GM23338 (cell line): ENCODE measurements at regions not wholly inside any gene's neighbourhood (a gene's known extent, or its start where the extent isn't known, plus 50 kb on each side); places are given as distances from the start of the nearest gene placed in this dataset.

Experiments
- CTCF ChIP-seq, 2 experiments: fragments of 200-600 bp in 1 of 2; sonication (generic) in 1 of 2; conservative IDR thresholded peaks; 2 replicates each; pipeline versions ENCODE4 v1.5.1 to v1.6.1; 2016 to 2017; ENCODE audit warnings: antibody characterized with exemption in 2 of 2, low read depth in 2 of 2, mild to moderate bottlenecking in 2 of 2, moderate library complexity in 1 of 2
- EZH2 ChIP-seq: fragments of 200-600 bp; sonication (generic); IDR thresholded peaks from one replicate; pipeline ENCODE4 v1.8.0; 2017; ENCODE audit warnings: antibody characterized with exemption, mild to moderate bottlenecking, low read depth; ENCODE audit not compliant: unreplicated experiment
- EZH2phosphoT487 ChIP-seq: fragments of 200-600 bp; sonication (generic); IDR thresholded peaks from one replicate; pipeline ENCODE4 v1.8.1; 2018; ENCODE audit warnings: antibody characterized with exemption; ENCODE audit not compliant: unreplicated experiment
- JUNB ChIP-seq: IDR thresholded peaks from one replicate; pipeline ENCODE4 v1.6.1; 2016; ENCODE audit warnings: antibody characterized with exemption; ENCODE audit not compliant: unreplicated experiment
- POLR2AphosphoS5 ChIP-seq: IDR thresholded peaks from 2 replicates; pipeline ENCODE4 v1.6.1; 2016; ENCODE audit warnings: antibody characterized with exemption, low read depth
- REST ChIP-seq: IDR thresholded peaks from one replicate; pipeline ENCODE4 v1.6.1; 2018; ENCODE audit warnings: antibody characterized with exemption; ENCODE audit not compliant: unreplicated experiment

DNA sequence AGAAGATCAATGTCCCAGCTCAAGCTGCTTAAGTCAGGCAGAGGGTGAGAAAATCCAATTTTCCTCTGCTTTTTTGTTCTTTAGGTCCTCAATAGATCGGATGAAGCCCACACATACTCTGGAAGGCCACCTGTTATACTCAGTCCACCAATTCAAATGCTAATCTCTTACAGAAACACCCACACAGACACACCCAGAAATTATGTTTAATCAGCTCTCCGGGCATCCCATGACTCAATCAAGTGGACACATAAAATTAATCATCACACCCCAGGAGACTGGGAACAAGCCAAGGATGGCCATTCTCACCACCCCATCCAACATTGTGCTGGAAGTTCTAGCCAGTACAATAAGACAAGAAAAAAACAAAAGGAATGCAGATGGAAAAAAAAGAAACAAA, 67.8 kb upstream of the SLC24A5 start:
- TF ChIP-seq CTCF (conservative IDR thresholded peaks at IDR 0.05; ENCODE audit: low read depth in 2 of 2): no peak
- no peak for TF ChIP-seq POLR2AphosphoS5
- no peak for TF ChIP-seq EZH2
- TF ChIP-seq JUNB: no peak
- no peak for TF ChIP-seq EZH2phosphoT487
- TF ChIP-seq REST: no peak
